NCI-H1417 treated with DMSO at 0.1 percent for 48 hours (cell line): ENCODE measurements at regions not wholly inside any gene's neighbourhood (a gene's known extent, or its start where the extent isn't known, plus 50 kb on each side); places are given as distances from the start of the nearest gene placed in this dataset.

Experiments
- DNase-seq: peaks from one replicate; lab custom pipeline; 2025; lab: John Stamatoyannopoulos, UW

DNA sequence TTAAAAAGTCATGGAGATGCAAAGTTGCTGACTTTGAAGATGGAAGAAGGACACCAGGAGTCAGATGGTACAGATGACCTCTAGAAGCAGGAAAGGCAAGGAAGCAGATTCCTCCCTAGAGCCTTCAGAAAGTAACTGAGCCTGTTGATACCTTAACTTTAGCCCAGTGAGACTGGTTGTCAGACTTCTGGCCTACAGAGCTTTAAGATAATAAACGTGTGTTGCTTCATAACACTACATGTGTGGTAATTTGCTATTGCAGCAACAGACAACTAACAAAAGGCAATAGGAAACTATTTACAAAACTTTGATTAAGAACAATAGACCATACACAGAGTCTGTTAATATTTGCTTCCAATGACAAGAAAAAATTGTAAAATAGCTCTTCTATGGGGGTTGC is 102.0 kb upstream of the USP38 start:
- DNase-seq: no peak

DNA sequence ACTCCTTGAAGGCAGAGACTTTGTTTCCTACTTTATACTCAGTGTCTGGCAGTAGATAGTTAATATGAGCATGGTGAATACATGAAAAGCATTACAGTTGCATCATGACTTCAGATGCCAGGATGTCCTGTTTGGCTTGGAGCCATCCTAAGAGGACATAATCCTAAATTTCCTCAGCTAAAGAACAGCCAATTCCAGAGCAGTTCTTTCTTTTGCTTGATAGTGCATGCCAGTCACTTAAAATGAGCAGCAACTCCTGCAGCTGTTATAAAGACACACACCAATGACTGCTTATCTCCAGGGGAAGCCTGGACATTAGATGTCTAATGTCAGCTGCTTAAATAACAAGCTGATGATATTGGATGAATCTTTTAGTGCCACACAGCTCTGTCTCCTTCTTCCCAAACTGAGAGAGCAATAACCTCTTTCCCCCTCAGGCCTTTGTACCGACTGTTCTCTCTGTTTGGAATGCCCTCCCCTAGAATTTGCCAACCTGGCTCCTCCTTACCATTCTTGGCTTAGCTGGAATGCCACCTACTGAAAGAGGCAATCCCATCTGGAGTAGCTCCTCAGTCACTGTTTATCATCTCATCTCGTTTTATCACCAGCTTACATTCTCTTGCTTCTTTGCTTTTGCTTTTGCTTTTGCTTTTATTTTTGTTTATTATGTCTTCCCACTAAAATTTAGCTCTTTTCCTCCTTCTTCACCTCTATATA is 100.8 kb upstream of the USP38 start:
- no peak for DNase-seq

DNA sequence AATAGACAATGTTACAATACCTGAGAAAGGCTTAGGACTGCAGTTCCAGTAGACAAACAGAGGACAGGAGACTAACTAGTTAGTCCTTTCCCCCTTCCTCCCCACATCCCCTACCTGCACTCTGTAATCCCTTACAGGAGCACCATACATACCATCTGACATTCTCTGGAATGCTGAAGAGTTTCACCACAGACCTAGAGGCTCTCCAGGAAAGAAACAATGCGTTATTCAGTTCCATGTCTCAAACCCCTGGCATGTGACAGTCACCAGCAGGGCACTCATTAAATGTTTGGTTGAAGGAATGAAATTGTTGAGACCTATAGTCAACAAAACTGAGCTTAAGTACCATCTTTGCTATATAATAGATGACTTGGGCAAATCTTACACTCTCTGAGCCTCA is 100.2 kb upstream of the USP38 start:
- DNase-seq: no peak

DNA sequence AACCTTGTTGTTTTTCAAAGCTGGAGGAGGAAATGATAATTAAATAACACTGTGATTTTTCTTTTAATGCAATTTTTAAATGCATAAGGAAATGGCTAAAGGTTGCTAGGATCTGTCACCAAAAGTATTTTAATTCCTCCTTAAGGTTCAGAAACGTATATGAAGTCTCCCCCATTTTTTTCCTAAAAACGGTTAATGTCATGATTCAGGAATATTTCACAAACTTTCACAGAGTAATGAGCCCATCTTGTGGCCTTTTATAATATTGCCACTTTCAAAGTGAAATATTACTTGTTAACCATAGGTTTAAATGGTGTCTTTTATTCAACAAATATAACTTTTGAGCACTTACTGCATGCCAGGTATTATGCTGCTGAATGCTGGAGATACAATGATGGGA is 99.5 kb upstream of the USP38 start:
- no peak for DNase-seq

DNA sequence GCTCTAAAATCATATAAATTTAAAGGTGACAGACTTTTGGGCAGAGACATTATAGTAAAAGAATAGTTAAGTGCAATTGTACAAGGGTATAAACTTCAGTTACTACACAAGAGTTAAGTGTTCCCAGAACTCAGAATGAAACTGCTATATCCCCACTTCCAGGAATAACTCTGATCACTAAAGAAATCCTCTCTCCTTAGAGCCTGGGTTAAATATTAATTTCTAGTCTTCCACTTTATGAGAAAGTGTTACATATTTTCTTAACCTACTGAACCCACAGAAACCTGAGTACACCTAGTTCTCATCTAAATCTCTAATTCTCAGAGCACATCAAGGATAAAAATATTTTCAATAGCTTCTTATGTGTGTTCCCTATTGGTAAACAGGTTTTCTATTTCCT is 99.1 kb upstream of the USP38 start:
- DNase-seq: no peak

DNA sequence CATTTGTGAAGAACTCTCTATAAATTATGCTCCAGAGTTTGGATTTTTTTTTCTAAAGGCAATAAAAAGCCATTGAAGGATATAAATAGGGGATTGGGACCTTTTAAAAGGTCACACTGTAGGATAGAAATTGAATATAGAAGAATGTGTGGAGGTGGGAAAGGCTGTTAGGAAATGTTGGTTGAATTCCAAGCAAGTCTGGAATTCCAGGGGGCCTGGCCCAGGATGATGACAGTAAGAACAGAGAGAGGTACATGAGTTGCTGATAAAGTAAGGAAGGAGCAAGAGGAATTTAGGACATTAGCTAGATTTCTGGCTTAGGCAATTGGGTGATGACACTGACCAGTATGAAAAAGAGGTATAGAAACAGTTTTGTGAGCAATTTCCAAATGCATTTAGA is 95.4 kb upstream of the USP38 start:
- DNase-seq: no peak

DNA sequence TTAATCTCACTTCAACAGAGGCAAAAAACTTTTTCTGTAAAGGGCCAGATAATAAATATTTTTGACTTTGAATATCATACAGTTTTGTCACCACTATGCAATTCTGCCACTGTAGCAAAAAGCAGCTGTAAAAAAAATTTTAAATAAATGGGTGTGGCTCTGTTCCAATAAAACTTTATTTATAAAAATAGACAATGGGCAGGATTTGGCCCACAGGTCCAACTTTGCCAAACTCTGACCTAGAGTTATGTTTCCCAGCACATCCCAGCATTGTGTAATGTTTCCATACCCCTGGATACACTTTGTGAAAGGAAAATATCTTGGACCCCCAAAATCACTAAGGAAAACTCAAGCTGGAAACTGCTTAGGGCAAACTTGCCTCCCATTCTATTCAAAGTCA is 94.9 kb upstream of the USP38 start:
- no peak for DNase-seq

DNA sequence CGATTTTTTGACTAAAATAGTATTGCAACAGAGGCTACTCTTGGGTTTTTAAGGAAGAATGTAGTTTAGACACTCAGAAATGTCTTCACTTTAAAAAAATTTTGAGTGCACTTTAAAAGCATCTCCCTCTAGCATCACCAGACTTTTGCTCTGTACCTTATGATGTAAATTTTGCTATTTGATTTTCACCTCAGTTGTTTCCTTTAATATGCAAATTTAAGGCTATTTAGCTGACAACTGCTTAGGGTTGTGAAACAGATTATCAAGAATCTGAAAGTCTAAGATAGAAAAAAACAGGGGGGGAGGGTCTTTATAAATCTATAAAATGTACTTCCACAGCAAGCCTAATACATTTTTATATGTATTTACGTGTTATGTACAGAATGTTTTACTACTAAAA is 92.9 kb upstream of the USP38 start:
- no peak for DNase-seq

DNA sequence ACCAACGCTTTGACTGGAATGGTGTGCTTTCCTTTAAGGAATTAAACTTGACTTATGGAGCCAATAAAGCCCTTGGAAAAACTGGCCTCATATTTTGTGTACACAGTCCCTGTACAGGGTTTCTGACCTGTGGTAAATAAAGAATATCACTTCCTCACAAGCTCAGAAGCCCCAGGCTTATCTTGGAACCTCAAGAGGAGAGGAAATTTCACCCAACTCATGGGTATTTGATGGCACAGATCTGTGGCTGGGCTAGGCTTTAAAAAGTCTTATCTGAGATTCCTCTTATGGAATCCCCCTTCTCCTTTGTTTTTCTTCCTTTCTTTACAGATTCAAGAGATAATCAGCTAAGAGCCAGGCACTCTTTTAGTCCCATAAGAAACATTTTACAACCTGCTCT is 89.3 kb upstream of the USP38 start:
- no peak for DNase-seq

DNA sequence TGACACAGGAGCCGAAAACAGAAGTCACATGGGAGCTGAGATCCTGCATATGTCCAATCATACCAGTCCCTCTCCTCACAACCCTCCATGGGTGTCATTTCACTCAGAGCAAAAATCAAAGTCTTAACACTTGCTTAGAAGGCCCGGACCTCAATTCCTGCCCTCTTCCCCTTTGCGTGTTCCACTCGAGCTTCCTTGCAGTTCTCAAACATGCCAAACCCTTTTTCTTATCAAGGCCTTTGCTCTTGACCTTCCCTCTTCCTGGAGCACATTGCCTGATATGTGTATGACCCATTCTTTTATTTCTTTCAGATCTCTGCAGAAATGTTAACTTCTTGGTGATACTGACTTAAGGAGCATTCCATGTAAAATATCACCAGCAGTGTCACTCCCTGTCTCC is 87.0 kb upstream of the USP38 start:
- DNase-seq: no peak

DNA sequence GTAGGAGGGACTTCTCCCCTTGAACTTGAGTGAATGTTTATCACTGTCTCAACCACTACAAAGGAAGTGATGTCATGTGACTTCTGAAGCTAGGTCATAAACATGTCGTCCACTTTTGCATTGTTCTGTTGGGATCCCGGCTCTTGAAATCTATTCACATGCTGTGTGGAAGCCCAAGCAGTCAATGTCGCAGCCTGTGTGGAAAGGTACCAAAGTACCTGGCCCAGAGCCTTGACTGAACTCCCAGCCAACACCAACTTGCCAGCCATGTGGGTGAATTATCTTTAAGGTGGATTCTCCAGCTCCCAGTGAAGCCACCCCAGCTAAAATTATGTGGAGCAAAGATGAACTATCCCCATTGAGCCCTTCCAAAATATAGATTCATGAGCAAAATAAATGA is 85.0 kb upstream of the USP38 start:
- DNase-seq: no peak

DNA sequence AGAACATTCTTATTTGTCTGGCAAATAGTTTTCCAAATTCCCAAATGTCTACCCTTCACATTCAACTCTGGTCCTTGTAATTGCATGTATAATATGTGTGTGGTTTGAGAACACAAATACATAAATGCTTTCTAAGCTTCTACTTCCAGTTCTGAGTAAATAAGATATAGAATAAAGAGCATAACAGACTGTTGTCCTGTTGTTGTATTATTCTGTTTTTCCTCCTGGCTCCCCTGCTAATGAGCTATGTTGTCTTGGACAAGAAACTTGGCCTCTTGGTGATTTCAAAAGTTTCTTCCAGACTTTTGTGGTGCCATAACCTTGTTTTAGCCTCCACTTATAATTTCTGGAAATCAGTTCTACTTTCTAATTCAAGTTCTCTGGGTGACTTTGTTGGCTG is 75.3 kb upstream of the USP38 start:
- no peak for DNase-seq

DNA sequence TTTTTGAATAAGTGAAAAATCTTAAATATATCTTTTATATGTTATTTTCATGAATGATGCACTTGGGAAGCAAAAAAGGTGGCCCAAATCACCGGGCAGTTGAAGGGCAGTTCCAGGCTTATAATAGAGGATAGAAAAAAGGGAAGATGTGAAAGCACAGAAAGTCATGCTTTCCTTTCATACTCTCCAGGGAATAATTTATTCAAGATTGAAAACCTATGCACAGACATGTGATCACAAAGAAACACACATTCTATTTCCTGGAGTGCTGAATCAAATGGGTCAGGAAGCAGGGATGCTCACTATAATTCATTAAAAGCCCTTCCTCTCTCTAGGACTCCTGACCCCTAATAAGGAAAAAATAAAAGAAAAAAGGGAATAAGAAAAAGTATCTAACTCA is 66.1 kb upstream of the USP38 start:
- no peak for DNase-seq

DNA sequence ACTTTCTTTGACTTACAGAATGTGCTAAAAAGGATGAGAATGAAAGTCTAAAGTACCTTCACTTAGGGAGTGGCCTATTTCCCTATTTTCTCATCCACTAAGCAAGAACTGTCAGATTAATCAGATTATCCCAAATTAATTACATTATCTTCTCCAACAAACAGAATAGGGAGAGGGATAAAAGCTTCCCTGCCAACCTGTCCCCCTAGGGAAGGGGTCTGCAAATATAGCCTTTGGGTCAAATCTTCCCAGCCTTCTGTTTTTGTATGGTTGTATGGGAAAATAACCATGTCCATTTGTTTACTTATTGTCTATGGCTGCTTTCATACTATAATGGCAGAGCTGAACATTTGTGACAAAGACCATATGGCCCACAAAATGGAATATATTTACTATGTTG is 57.1 kb upstream of the USP38 start:
- DNase-seq: no peak

DNA sequence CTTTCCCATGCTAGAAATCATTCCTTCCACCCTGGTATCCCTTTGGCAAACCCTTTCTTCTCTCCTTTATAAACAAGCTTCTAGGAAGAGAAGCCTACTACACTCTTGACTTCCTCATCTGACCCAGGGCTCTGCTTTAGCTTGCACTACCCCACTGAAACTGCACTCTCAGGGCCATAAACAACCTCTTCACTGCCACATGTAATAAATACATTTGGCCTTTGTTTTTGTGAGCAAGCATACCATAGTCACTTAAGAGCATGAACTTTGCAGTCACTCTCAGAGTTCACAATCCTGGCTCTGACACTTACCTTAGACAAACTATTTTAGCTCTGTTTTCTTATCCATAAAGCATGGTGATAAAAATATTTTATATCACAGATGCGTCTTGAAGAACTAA is 50.7 kb upstream of the USP38 start:
- no peak for DNase-seq
